H54 (cell line): ENCODE measurements at regions not wholly inside any gene's neighbourhood (a gene's known extent, or its start where the extent isn't known, plus 50 kb on each side); places are given as distances from the start of the nearest gene placed in this dataset.

Experiments used
- DNase-seq: peaks from one replicate; pipeline ENCODE4 v3.0.0; 2011; ENCODE audit warnings: low spot score, mixed read lengths; ENCODE audit not compliant: insufficient read length
- FAIRE-seq: peaks from 3 replicates; lab custom pipeline; 2011; peaks lifted over from hg19 to GRCh38; lab: Jason Lieb, UNC
- POLR2A ChIP-seq: IDR thresholded peaks from 2 replicates; pipeline ENCODE4 v1.6.1; 2011; ENCODE audit warnings: low read depth, mild to moderate bottlenecking, low read length

DNA sequence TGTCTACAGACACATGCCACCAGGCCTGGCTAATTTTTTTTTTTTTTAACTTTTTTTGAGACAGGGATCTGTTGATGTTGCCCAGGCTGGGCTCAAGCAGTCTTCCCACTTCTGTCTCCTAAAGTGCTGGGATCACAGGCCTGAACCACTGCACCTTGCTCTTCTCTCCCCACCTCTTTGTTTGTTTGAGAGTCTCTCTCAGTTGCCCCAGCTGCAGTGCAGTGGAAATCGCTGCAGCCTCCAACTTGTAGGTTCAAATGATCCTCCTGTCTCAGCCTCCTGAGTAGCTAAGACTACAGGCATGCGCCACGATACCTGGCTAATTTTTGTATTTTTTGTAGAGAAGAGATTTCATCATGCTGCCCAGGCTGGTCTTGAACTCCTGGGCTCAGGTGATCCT is 115.6 kb downstream of the LARP7 start:
- no peak for DNase-seq
- TF ChIP-seq POLR2A = no peak
- no peak for FAIRE-seq

DNA sequence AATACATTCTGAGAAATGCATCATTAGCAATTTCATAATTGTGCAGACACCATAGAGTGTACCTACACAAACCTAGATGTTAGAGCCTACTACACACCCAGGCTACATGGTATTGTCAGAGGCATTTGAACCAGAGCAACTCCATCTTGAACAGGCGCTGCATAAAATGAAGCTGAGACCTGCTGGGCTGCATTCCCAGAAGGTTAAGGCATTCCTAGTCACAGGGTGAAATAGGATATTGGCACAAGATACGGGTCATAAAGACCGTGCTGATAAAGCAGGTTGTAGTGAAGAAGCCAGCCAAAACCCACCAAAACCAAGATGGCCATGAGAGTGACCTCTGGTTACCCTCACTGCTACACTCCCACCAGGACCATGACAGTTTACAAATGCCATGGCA is 116.4 kb downstream of the LARP7 start:
- DNase-seq (no peak), FAIRE-seq (no peak)
- TF ChIP-seq POLR2A = no peak

DNA sequence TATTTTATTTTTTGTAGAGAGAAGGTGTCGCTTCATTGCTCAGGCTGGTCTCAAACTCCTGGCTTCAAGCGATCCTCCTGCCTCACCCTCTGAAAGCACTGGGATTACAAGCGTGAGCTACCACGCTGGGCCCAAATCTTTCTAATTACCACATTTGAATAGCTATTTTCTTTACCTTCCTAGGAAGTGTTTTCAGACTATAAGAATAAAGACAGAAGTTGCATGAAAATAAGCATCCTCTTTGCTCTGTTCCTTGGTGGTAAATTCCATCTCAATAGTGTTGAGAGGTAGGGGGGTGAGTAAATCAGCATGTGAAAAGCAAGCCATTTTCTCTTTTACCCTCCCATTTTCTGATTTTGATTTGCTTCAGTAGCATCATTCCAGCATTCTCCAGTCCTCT is 122.4 kb downstream of the LARP7 start:
- no peak for TF ChIP-seq POLR2A
- no peak for FAIRE-seq
- no peak for DNase-seq

DNA sequence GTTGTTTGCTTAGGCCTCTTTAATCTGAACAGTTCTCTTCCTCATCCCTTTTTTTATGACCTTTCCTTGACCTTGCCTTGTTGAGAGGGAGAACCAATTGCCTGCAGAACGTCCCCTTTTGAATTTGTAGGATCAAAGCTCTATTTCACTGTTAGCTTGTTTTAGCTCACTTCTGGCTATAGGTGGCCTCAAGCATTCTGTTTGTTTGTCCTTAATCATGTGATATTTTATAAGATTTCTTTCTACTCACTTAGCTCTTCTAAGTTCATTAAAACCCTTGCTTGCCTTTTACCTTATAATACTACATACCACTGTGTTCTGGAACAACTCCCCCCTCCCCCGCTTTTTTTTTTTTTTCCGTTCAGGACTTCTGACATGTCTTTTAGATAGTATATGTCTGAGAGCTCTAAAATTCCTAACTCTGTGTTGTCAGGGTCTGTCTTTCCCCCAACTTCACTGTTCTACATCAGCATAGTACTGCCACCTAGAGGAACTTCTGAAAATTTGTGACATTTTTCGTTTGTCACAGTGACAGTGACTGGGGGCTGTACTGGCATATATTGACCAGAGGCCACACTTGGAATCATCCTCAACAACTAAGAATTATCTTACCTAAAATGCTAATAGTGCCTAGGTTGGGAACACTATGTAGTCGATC is 128.5 kb downstream of the LARP7 start:
- TF ChIP-seq POLR2A = no peak
- FAIRE-seq = no peak
- DNase-seq = no peak

DNA sequence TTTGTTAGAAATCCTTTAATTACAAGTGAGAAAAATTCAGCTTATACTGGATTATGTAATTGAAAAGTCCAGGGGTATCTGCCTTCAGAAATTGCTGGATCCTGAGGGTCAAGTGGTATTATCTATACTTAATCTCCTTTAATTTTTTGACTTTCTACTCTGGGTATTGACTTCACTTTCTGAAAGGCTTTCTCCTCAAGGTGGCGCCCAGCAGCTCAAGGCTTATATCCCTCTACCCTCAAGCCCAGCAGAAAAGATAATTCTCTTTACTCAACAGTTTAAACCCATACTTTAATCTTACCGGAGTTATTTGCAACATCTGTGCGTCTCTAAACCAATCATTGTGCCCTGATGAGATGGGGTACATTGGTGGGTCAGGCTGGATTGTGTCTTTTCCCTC is 129.5 kb downstream of the LARP7 start:
- no peak for TF ChIP-seq POLR2A
- DNase-seq (no peak), FAIRE-seq (peak; percentile 36)

DNA sequence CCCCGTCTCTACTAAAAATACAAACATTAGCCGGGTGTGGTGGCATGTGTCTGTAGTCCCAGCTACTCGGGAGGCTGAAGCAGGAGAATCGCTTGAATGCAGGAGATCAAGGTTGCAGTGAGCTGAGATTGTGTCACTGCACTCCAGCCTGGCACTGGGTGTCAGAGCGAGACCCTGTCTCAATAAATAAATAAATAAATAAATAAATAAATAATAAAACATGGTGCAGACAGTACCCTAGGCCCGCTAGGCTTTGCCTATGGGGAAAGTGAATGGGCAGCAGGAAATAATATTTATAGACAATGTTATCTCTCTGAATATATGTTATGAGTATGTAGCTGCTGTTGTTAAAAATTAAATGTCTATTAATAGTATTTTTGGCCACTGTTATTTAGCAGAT is 130.4 kb downstream of the LARP7 start:
- no peak for TF ChIP-seq POLR2A
- FAIRE-seq = no peak
- DNase-seq = no peak

DNA sequence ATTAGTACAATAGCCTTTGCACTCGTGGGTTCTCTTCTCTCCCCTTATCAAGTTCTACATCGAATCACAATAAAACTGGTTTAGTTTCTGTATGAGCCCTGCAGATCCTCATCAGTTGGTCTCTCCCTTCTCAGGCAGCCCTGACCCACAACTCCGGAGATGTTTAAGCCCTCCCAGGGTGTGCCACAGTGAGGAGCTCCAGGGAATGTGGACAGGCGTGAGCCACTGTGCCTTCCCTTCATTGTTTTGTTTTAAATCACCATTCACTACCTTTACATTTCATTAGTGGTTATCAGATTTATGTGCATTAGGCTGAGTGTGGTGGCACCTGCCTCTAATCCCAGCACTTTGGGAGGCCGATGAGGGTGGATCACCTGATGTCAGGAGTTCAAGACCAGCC is 133.2 kb downstream of the LARP7 start:
- DNase-seq (no peak), FAIRE-seq (no peak)
- no peak for TF ChIP-seq POLR2A

DNA sequence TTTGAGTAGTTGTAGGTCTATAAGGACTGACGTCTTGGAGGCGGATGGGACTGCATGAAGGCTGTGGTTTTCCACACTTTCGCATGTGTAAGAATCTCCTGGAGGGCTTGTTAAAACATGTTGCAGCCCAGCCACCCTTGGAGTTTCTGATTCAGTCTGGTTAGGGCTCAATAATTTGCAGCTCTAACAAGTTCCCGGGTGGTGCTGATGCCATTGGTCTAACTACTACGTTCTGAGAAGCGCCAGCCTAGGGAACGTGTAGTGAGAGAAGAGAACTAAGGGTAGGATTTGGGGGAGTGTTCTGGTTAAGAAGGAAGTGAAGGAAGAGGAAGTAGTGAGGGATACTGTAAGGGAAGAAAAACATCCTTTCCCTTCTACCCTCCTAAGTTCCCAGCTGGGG is 138.9 kb downstream of the LARP7 start:
- TF ChIP-seq POLR2A = no peak
- DNase-seq (no peak), FAIRE-seq (no peak)

DNA sequence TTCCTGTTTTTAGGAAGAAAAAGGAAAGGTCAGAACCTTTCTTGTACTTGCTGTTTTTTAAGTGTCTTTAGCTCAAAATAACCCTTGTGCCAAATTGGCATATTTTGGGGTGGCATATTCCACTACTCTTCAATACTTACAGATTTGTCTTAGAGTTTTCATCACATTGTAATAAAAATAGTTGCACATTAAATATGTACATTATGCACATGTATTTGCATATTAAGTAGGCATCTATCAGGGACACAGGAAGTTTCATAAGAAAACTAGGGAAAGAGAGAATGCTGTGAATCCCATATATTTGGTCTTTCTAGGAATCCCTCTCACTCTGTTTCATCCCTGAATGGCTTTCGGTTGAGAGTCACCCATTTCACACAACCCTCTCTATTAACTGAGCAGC is 139.6 kb downstream of the LARP7 start:
- FAIRE-seq = no peak
- TF ChIP-seq POLR2A = no peak
- no peak for DNase-seq

DNA sequence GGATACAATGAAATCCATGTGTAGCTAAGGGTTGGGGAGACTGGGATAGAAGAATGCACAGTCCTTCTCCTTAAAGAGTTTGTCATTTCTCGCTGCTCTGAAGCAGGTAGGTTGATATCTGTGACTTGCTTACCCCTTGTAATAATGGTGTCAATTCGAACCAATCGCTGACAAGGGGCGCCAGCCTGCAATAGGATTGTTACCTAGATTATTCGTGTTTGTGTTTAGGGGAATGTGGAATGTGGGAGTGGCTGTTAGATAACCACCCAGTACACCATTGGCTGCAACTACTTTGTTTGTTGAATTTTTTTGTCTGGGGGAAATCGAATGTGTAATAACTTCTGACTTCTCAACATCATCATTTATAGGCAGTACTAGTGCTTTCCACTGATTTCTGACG is 141.6 kb downstream of the LARP7 start:
- DNase-seq (no peak), FAIRE-seq (no peak)
- TF ChIP-seq POLR2A = no peak

DNA sequence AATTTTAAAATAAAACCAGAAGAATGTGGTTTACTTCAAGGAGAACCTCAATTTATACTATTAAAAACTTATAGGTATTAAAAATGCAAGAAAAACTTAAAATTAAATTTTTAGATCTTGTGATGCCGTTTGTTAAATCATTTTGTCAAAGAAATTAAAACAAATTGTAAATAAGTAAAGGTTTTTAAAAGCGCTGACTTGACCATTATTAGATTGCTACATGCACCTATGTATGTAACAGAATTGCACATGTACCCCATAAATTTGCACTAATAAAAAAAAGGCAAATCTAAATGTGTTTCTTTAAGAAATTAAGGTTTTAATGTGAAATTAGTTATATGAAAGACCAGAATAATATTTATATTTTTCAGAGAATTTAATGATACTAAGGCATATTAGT is 156.1 kb downstream of the LARP7 start:
- DNase-seq (no peak), FAIRE-seq (no peak)
- TF ChIP-seq POLR2A = no peak

DNA sequence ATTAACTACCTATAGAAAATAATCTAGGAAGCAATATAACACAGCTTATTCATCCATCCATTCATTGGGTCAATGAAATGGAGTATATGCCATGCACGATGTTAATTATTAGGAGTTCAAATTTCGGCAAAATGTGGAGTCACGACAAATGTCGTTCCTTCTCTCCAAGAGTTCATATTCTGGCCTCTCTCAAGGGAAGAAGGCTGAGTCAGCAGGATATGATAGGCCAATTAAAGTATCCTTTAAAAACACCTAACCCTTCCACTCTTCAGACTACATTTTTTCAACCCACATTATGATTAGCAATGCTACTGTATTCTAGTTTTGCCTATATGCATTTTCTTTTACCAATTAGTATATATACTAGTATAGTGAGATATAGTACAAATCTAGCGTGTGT is 163.1 kb downstream of the LARP7 start:
- TF ChIP-seq POLR2A = no peak
- DNase-seq = no peak
- FAIRE-seq = no peak

DNA sequence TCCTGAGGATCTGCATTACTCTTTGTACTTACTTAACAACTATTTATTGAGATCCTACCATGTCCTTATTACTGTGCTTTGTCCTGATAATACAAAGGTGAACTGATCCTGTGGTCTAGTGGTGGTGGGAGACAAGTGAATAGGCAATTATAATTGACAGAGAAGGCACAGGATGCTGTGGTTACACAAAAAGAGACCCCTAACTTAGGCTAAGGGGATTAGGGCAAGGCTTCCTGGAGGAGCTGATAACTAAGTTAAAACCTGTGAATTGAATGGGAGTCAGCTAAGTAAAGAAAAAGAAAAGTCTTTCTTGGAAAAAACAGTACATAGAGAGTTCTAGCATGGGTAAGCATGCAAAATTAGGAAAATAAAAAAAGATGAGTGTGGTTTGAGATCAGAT is 164.4 kb downstream of the LARP7 start:
- DNase-seq (no peak), FAIRE-seq (no peak)
- no peak for TF ChIP-seq POLR2A

DNA sequence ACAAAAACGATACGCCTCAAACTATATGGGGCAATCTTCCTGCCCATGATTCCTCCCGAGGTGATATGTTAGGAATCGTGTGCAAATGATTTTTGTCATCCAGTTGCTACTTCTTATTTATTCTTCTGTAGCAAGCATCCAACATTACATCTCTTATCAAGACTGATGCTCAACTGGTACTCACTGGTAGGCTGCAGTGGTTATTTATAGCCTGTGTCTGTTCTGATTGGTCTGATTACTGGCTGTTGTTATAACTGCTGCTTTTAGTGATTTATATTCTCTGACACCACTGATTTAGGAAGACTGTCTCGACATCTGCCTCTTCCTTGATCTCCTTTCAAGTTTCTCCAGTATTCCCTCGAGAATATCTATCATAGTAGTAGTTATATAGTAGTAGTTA is 165.8 kb downstream of the LARP7 start:
- TF ChIP-seq POLR2A = no peak
- no peak for FAIRE-seq
- no peak for DNase-seq

DNA sequence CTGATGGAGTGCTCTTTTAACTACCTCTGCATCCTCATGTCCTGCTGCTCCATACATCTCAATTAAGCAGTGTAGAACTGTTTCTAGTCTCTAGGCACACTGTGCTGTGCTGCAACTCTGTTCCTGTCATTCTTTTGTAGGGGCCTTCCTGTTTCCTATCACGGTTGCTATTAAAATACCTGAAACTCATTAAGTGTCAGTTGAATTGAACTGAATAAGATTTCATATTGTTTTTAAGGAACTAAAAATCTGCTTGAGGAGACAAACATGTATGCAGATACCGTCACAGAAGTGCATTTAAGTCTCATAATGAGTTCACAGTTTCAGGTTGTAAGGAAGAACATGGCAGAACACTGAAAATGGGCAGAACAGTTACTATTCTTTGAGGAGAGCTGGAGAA is 170.1 kb downstream of the LARP7 start:
- no peak for TF ChIP-seq POLR2A
- DNase-seq = no peak
- FAIRE-seq = no peak

DNA sequence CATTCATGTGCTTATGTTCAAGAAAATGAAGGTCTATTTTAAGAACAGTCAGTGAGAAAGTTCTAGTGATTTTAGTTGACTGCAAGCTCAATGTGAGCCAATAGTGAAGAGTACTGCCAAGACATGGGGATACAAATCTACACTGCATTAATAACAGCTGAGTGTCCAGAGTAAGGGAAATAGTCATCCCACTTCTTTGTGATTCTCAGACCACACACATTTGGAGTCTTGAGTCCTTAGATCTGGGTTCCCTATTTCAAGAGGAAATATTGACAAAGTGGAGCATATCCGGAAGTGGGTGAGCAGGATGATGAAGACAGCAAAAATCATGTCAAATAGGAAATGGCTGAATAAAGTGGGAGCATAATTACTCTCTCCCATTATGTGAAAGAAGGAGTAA is 171.1 kb downstream of the LARP7 start:
- no peak for DNase-seq
- no peak for FAIRE-seq
- TF ChIP-seq POLR2A = no peak

DNA sequence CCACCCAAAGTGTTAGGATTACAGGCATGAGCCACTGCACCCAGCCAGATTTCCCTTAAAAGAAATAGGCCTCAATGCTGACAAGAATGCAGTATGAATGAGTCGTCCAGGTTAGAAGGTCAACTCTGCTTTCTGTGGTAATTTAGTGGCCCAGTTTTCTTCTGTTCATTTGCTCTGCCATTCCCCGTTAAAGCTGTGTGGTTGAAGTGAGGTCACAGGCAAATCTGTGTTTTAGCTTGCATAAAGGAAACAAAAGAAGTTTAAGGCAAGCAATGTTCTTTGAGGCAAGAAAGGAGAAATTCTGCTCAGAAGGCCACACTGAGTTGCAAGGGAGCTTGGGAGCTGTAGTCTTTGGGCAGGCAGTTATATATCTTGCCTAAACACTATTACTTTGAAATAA is 176.8 kb downstream of the LARP7 start:
- no peak for DNase-seq
- no peak for FAIRE-seq
- TF ChIP-seq POLR2A = no peak
